ENCODE measurements at regions not wholly inside any gene's neighbourhood (a gene's known extent, or its start where the extent isn't known, plus 50 kb on each side); places are given as distances from the start of the nearest gene placed in this dataset.

DNA sequence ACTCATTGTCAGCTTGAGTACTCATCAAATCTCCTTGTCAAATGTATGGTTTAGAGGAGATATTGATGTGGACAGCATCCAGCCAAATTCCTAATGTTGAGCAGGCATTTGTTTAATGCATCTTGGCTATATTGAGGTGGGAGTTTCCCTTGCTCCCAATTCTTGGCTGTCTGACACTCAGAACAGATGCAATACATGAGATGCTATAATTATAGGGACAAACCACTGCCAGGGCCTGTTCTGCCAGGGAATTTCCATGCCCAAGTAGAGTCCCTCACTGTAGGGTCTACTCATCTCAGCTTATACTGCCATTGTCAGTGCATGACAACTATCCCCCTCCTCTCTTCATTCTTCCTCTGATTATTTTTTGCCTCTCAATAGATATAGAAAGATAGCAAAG lies 392.0 kb upstream of the KCNN2 start:
- TF ChIP-seq, protein P1, sequence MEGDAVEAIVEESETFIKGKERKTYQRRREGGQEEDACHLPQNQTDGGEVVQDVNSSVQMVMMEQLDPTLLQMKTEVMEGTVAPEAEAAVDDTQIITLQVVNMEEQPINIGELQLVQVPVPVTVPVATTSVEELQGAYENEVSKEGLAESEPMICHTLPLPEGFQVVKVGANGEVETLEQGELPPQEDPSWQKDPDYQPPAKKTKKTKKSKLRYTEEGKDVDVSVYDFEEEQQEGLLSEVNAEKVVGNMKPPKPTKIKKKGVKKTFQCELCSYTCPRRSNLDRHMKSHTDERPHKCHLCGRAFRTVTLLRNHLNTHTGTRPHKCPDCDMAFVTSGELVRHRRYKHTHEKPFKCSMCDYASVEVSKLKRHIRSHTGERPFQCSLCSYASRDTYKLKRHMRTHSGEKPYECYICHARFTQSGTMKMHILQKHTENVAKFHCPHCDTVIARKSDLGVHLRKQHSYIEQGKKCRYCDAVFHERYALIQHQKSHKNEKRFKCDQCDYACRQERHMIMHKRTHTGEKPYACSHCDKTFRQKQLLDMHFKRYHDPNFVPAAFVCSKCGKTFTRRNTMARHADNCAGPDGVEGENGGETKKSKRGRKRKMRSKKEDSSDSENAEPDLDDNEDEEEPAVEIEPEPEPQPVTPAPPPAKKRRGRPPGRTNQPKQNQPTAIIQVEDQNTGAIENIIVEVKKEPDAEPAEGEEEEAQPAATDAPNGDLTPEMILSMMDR (IDR thresholded peaks at IDR 0.05; ENCODE audit: low read depth, low read length, poor library complexity, severe bottlenecking), result no peak
- no peak for TF ChIP-seq EZH2phosphoT487 (IDR thresholded peaks at IDR 0.05; ENCODE audit: borderline replicate concordance, low read length)
